Thyroid gland (tissue), 4 donors: ENCODE measurements at regions not wholly inside any gene's neighbourhood (a gene's known extent, or its start where the extent isn't known, plus 50 kb on each side); places are given as distances from the start of the nearest gene placed in this dataset.

ENCODE experiments used
- DNase-seq, 2 donors: peaks; one replicate each; pipeline ENCODE4 v3.0.0-alpha.2; 2019
- H3K27ac ChIP-seq, 3 donors: fragments of 200-600 bp; sonication (generic); 1 replicate in 2 of 3; 2 replicates in 1 of 3; pipeline ENCODE4 v1.5.1; 2016 to 2019; ENCODE audit warnings: mild to moderate bottlenecking in 1 of 3, moderate library complexity in 1 of 3
- H3K27me3 ChIP-seq: fragments of 200-600 bp; sonication (generic); one replicate; pipeline ENCODE4 v1.5.1; 2019
- H3K36me3 ChIP-seq, 2 donors: fragments of 200-600 bp; sonication (generic); one replicate each; pipeline ENCODE4 v1.5.1; 2016 to 2019
- H3K4me1 ChIP-seq, 2 donors: fragments of 200-600 bp; sonication (generic); one replicate each; pipeline ENCODE4 v1.5.1; 2017 to 2019
- H3K4me3 ChIP-seq, 3 donors: fragments of 200-600 bp; sonication (generic); replicated peaks in 1 of 3; 1 replicate in 2 of 3; 2 replicates in 1 of 3; pipeline ENCODE4 v1.5.1; 2016; ENCODE audit warnings: mild to moderate bottlenecking in 1 of 3
- H3K9me3 ChIP-seq: fragments of 200-600 bp; sonication (generic); one replicate; pipeline ENCODE4 v1.5.1; 2017
- CTCF ChIP-seq, 6 experiments: fragments of 200-600 bp in 3 of 6; fragments of 450-650 bp in 3 of 6; sonication (generic) in 3 of 6; IDR thresholded peaks; one replicate each; pipeline ENCODE4 v1.5.1; 2016 to 2019; ENCODE audit warnings: antibody characterized with exemption in 6 of 6, mild to moderate bottlenecking in 2 of 6, inconsistent platforms in 1 of 6, moderate library complexity in 1 of 6
- POLR2A ChIP-seq, 2 donors: fragments of 450-650 bp; IDR thresholded peaks; one replicate each; pipeline ENCODE4 v1.6.1; 2017; ENCODE audit warnings: antibody characterized with exemption in 2 of 2, mild to moderate bottlenecking in 2 of 2, moderate library complexity in 1 of 2
- WGBS, 2 donors: methylation state at CpG; one replicate each; pipeline ENCODE4 v1.1.5; 2017; 5-methylcytosine and 5-hydroxymethylcytosine counted together
- intact Hi-C: fragments of 100-400 bp; cut with DNase I; formaldehyde crosslinking; loops from one replicate; pipeline ENCODE4 v1.15.1; 2023

DNA sequence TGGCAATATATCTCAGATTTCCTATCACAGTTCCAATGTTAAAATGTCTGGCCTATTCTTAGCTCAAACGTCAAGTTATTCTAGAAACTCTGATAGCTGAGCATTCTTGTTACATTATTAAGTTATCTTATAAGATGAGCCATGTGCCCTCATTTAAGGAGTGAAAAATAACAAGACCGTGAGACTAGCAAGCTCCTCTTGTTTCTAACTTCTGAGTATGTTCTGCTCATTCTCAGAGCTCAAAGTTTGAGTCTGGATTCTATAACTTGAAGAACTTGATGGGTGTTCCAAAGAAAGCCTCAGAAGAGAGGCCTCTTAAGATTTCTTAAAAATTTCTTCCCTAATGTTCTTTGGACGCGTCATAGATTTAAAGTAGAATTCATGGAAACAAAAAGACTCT lies 215.2 kb downstream of the HTR7 start:
- H3K36me3 ChIP-seq = no peaks in the 10 kb centered on the region
- H3K4me1 ChIP-seq = no peaks in the 10 kb centered on the region
- no peaks in the 10 kb centered on the region for H3K9me3 ChIP-seq
- intact Hi-C loops = no loop called here
- no peaks in the 10 kb centered on the region for H3K27me3 ChIP-seq
- 47 to 53% methylated on average over 4 of the region's 4 CpGs for WGBS, 2 donors
- no peak overlapping the region for H3K27ac ChIP-seq
- H3K4me3 ChIP-seq = no peak overlapping the region
- no peak for DNase-seq
- TF ChIP-seq POLR2A (IDR thresholded peaks at IDR 0.05) = no peak
- no peak for TF ChIP-seq CTCF (IDR thresholded peaks at IDR 0.05)

DNA sequence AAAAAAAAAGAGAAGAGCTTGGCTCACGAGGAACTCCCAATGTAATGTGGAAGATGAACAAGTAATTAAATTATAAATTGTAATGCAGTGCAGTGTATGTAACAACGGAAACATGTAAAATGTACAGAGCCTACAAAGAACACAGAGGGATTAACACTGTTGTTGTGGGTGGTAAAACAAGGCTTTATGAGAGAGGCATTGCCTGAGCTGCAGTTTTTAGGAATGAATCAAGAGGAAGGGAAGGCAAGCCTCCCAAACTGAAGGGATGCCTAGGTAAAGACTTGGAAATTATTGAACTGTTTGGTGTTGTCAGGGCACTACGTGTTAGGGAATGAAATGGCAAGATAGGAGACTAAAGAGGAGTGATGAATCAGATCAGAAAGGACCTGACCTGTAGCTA lies 213.7 kb downstream of the HTR7 start:
- H3K36me3 ChIP-seq = no peaks in the 10 kb centered on the region
- intact Hi-C loops = no loop called here

DNA sequence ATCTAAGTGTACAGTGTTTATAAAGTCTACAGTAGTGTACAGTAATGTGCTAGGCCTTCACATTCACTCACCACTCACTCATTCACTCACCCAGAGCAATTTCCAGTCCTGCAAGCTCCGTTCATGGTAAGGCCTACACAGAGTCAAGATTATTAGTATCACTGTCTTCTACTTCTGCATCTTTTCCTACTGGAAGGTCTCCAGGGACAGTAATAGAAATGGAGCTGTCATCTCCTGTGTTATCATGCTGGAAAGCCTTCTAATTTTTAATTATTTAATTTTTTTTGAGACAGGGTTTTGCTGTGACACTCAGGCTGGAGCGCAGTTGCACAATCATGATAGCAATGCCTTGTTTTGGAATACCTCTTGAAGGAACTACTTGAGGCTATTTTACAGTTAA lies 207.0 kb downstream of the HTR7 start:
- WGBS, 2 donors = 69 to 87% methylated on average over 2 of the region's 2 CpGs
- Histone ChIP-seq H3K36me3 (no peaks in the 10 kb centered on the region), H3K4me3 (no peak overlapping the region), H3K4me1 (no peaks in the 10 kb centered on the region), H3K27ac (no peak overlapping the region), H3K27me3 (no peaks in the 10 kb centered on the region), H3K9me3 (no peaks in the 10 kb centered on the region)
- intact Hi-C loops = no loop called here
- TF ChIP-seq POLR2A (IDR thresholded peaks at IDR 0.05) (no peak), CTCF (IDR thresholded peaks at IDR 0.05) (no peak)
- DNase-seq = no peak

More for the DNA sequence above, 213.7 kb downstream of the HTR7 start:
- no peak for TF ChIP-seq CTCF (IDR thresholded peaks at IDR 0.05)
- TF ChIP-seq POLR2A (IDR thresholded peaks at IDR 0.05) = no peak
- H3K4me3 ChIP-seq = no peak overlapping the region
- no peaks in the 10 kb centered on the region for H3K9me3 ChIP-seq
- 63 to 65% methylated on average over 3 of the region's 3 CpGs for WGBS, 2 donors
- H3K27me3 ChIP-seq = no peaks in the 10 kb centered on the region
- H3K27ac ChIP-seq = no peak overlapping the region
- DNase-seq = no peak
- H3K4me1 ChIP-seq = no peaks in the 10 kb centered on the region

DNA sequence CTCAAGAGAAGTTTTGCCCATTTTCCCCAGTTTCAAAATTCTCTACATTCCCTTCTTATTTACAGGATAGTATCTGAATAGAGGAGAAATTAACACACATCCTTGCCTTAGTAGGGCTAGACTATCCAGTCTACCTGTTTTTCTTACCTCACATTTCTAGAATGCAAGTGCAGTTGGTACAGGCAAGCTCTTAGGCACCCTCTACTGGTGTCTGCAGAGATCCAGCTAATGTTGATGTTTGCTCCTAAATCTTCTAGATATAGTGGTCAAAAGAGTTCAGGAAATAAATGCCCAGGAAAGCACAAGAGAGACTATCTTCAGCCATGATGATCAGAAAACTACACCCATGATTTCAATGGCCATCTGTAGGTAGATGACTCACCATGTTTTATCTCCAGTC lies 205.3 kb downstream of the HTR7 start:
- no peak for DNase-seq
- Histone ChIP-seq H3K4me3 (no peak overlapping the region), H3K9me3 (no peaks in the 10 kb centered on the region), H3K4me1 (no peaks in the 10 kb centered on the region), H3K27me3 (no peaks in the 10 kb centered on the region), H3K27ac (no peak overlapping the region), H3K36me3 (no peaks in the 10 kb centered on the region)
- TF ChIP-seq POLR2A (IDR thresholded peaks at IDR 0.05) (no peak), CTCF (IDR thresholded peaks at IDR 0.05) (no peak)
- intact Hi-C loops = no loop called here

DNA sequence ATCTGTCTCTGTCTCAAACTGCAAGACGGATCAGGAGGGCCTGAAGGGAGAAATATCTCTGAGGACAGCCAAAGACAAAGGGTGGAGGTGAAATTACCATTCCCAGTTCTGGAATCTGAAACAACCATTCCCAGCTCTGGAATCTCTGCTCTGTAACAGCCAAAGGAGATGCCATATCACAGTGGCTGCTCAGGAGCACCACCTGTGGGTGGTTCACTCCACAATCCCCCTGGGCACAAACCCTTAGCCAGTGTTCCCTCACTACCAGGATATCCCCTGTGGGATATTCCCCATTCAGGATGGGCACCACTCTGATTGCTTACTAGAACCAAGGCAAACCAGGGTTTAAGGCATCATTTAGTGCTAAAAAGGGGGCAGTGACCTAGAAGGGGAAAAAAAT lies 199.0 kb downstream of the HTR7 start:
- DNase-seq = no peak
- TF ChIP-seq POLR2A (IDR thresholded peaks at IDR 0.05) (no peak), CTCF (IDR thresholded peaks at IDR 0.05) (no peak)
- Histone ChIP-seq H3K4me3 (no peak overlapping the region), H3K27ac (no peak overlapping the region), H3K36me3 (no peaks in the 10 kb centered on the region), H3K9me3 (no peaks in the 10 kb centered on the region), H3K4me1 (no peaks in the 10 kb centered on the region), H3K27me3 (no peaks in the 10 kb centered on the region)
- intact Hi-C loops = no loop called here
- 33 to 35% methylated on average over 1 of the region's 1 CpG for WGBS, 2 donors
